WTC11 (cell line): ENCODE measurements at regions not wholly inside any gene's neighbourhood (a gene's known extent, or its start where the extent isn't known, plus 50 kb on each side); places are given as distances from the start of the nearest gene placed in this dataset.

Experiments used
- ATAC-seq: fragments of 200-7000 bp; cut with Tn5 transposase; 2 replicates; pipeline ENCODE4 v1.10.0; 2021; ENCODE audit warnings: mild to moderate bottlenecking, moderate library complexity
- CTCF ChIA-PET: fragments of 300-600 bp; sonication (Branson Sonifier 250); formaldehyde crosslinking; loops from one replicate; lab custom pipeline; 2021; ENCODE audit warnings: antibody characterized with exemption; lab: Charles Lee
- POLR2A ChIA-PET: fragments of 350-600 bp; sonication (Branson Sonifier 250); formaldehyde crosslinking; loops from one replicate; lab custom pipeline; 2021; ENCODE audit warnings: antibody characterized with exemption; lab: Charles Lee
- DNase-seq: peaks from one replicate; pipeline ENCODE4 v3.0.0; 2021; ENCODE audit warnings: low spot score
- H3K27ac Mint-ChIP-seq: 2 replicates; pipeline ENCODE4 v1.8.0; 2021; ENCODE audit warnings: mixed read lengths
- H3K27me3 Mint-ChIP-seq: 2 replicates; pipeline ENCODE4 v1.8.0; 2021; ENCODE audit warnings: low read depth, mild to moderate bottlenecking, moderate library complexity, mixed read lengths
- H3K36me3 Mint-ChIP-seq: 2 replicates; pipeline ENCODE4 v1.8.0; 2021; ENCODE audit warnings: mixed read lengths
- H3K4me1 Mint-ChIP-seq: 2 replicates; pipeline ENCODE4 v1.8.0; 2022; ENCODE audit warnings: mixed read lengths
- H3K4me3 Mint-ChIP-seq: 2 replicates; pipeline ENCODE4 v1.8.0; 2021; ENCODE audit warnings: mild to moderate bottlenecking, moderate library complexity, mixed read lengths
- H3K9me3 Mint-ChIP-seq: 2 replicates; pipeline ENCODE4 v1.8.0; 2021; ENCODE audit warnings: mixed read lengths
- ATF1 ChIP-seq: sonication (generic); formaldehyde crosslinking; IDR thresholded peaks from 2 replicates; pipeline ENCODE4 v1.8.1; 2023; ENCODE audit warnings: mild to moderate bottlenecking, moderate library complexity, missing genetic modification reagents
- ETV6 ChIP-seq: sonication (generic); formaldehyde crosslinking; IDR thresholded peaks from 2 replicates; pipeline ENCODE4 v1.8.1; 2022; ENCODE audit warnings: mild to moderate bottlenecking, missing genetic modification reagents
- FOXK1 ChIP-seq: sonication (generic); formaldehyde crosslinking; IDR thresholded peaks from 2 replicates; pipeline ENCODE4 v1.8.0; 2022; ENCODE audit warnings: mild to moderate bottlenecking, moderate library complexity, missing genetic modification reagents
- GTF2I ChIP-seq: fragments of 250-450 bp; sonication (Bioruptor Pico); conservative IDR thresholded peaks from 2 replicates; pipeline ENCODE4 v1.4.0; 2021; ENCODE audit warnings: mild to moderate bottlenecking
- HMGA2 ChIP-seq: fragments of 250-450 bp; sonication (Bioruptor Pico); IDR thresholded peaks from 2 replicates; pipeline ENCODE4 v1.4.0; 2021; ENCODE audit warnings: mild to moderate bottlenecking, moderate library complexity
- JAZF1 ChIP-seq: fragments of 250-450 bp; sonication (Bioruptor Pico); IDR thresholded peaks from 2 replicates; pipeline ENCODE4 v1.9.0; 2021; ENCODE audit warnings: moderate library complexity, mild to moderate bottlenecking, inconsistent platforms
- NFYB ChIP-seq: sonication (generic); formaldehyde crosslinking; conservative IDR thresholded peaks from 2 replicates; pipeline ENCODE4 v1.8.0; 2022; ENCODE audit warnings: low read depth, missing genetic modification reagents
- PREB ChIP-seq: sonication (generic); formaldehyde crosslinking; IDR thresholded peaks from 2 replicates; pipeline ENCODE4 v1.8.1; 2022; ENCODE audit warnings: mild to moderate bottlenecking, missing genetic modification reagents, moderate library complexity, borderline replicate concordance
- PRRX2 ChIP-seq: fragments of 250-450 bp; sonication (Bioruptor Pico); IDR thresholded peaks from 2 replicates; pipeline ENCODE4 v1.8.0; 2021; ENCODE audit warnings: mild to moderate bottlenecking
- RORB ChIP-seq: fragments of 250-450 bp; sonication (Bioruptor Pico); IDR thresholded peaks from 2 replicates; pipeline ENCODE4 v1.9.0; 2021; ENCODE audit warnings: mild to moderate bottlenecking
- SMAD3 ChIP-seq: sonication (generic); formaldehyde crosslinking; IDR thresholded peaks from 2 replicates; pipeline ENCODE4 v1.8.0; 2022; ENCODE audit warnings: missing genetic modification reagents, mild to moderate bottlenecking, borderline replicate concordance
- TEAD1 ChIP-seq: sonication (generic); formaldehyde crosslinking; IDR thresholded peaks from 2 replicates; pipeline ENCODE4 v1.8.0; 2022; ENCODE audit warnings: mild to moderate bottlenecking, missing genetic modification reagents
- TP53 ChIP-seq: sonication (generic); formaldehyde crosslinking; IDR thresholded peaks from 2 replicates; pipeline ENCODE4 v1.8.1; 2023; ENCODE audit warnings: mild to moderate bottlenecking, missing genetic modification reagents
- ZBTB21 ChIP-seq: sonication (generic); formaldehyde crosslinking; IDR thresholded peaks from 2 replicates; pipeline ENCODE4 v1.8.1; 2023; ENCODE audit warnings: mild to moderate bottlenecking, missing genetic modification reagents, borderline replicate concordance
- ZNF138 ChIP-seq: sonication (generic); formaldehyde crosslinking; conservative IDR thresholded peaks from 2 replicates; pipeline ENCODE4 v1.8.1; 2022; ENCODE audit warnings: mild to moderate bottlenecking, moderate library complexity, missing genetic modification reagents
- ZNF219 ChIP-seq: sonication (generic); formaldehyde crosslinking; IDR thresholded peaks from 2 replicates; pipeline ENCODE4 v1.8.0; 2023; ENCODE audit warnings: missing genetic modification reagents, mild to moderate bottlenecking, borderline replicate concordance
- ZNF232 ChIP-seq: sonication (generic); formaldehyde crosslinking; IDR thresholded peaks from 2 replicates; pipeline ENCODE4 v1.8.0; 2022; ENCODE audit warnings: mild to moderate bottlenecking, missing genetic modification reagents
- ZNF281 ChIP-seq: sonication (generic); formaldehyde crosslinking; IDR thresholded peaks from 2 replicates; pipeline ENCODE4 v1.8.0; 2023; ENCODE audit warnings: mild to moderate bottlenecking, missing genetic modification reagents
- ZNF423 ChIP-seq: fragments of 250-450 bp; sonication (Bioruptor Pico); IDR thresholded peaks from 2 replicates; pipeline ENCODE4 v2.1.2; 2022; ENCODE audit warnings: mild to moderate bottlenecking, moderate library complexity
- TF ChIP-seq, protein P1 (sequence below): sonication (generic); formaldehyde crosslinking; IDR thresholded peaks from 2 replicates; pipeline ENCODE4 v1.8.0; 2022; ENCODE audit warnings: mild to moderate bottlenecking, missing genetic modification reagents
- TF ChIP-seq, protein P2 (sequence below): fragments of 250-450 bp; sonication (Bioruptor Pico); IDR thresholded peaks from 2 replicates; pipeline ENCODE4 v1.8.0; 2021; ENCODE audit warnings: mild to moderate bottlenecking
- TF ChIP-seq, protein P3 (sequence below): fragments of 250-450 bp; sonication (Bioruptor Pico); conservative IDR thresholded peaks from 2 replicates; pipeline ENCODE4 v1.9.0; 2021; ENCODE audit warnings: mild to moderate bottlenecking

DNA sequence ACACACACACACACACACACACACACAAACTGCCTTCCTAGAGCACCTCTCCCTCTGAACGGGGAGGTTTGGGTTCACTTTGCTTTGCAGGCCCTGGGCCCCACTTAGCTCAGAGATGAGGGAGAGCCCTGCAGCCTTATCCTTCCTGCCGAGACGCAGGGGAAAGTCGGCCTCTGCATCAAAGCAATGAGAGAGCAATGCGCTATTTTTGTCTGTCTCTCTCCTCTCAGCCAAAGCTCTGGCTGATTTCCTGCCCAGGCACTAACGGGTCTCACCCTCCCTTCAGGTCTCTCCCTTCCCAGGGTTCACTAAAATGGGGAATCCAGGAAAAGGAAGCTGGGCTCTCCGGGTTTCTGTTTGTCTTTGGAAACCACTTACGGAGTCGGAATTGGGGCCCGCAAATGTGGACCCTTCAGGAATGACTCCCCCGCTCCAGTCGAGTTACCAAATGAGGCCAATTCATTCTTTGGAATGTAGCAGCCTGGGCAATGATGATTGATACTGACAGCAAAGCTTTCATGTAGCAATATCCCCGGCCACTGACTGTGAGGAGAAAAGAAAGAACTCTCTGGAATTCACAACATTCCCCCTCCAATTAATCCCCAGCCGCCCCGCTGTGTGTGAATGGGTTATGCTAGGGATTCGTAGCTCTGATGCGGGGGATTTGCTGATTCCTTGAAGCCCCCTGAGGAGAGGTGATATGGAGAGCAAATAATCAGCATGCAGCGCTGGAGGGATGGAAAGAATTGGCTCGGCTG is 61.5 kb upstream of the WLS start (continued):
- no peak for TF ChIP-seq HMGA2 (CRISPR knock-in tag)
- no peak for TF ChIP-seq GTF2I (CRISPR knock-in tag)
- TF ChIP-seq RORB (CRISPR knock-in tag) = no peak
- TF ChIP-seq, protein P1, sequence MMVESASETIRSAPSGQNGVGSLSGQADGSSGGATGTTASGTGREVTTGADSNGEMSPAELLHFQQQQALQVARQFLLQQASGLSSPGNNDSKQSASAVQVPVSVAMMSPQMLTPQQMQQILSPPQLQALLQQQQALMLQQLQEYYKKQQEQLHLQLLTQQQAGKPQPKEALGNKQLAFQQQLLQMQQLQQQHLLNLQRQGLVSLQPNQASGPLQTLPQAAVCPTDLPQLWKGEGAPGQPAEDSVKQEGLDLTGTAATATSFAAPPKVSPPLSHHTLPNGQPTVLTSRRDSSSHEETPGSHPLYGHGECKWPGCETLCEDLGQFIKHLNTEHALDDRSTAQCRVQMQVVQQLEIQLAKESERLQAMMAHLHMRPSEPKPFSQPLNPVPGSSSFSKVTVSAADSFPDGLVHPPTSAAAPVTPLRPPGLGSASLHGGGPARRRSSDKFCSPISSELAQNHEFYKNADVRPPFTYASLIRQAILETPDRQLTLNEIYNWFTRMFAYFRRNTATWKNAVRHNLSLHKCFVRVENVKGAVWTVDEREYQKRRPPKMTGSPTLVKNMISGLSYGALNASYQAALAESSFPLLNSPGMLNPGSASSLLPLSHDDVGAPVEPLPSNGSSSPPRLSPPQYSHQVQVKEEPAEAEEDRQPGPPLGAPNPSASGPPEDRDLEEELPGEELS = no peak
- no peak for TF ChIP-seq ZNF219 (CRISPR knock-in tag)
- TF ChIP-seq, protein P2, sequence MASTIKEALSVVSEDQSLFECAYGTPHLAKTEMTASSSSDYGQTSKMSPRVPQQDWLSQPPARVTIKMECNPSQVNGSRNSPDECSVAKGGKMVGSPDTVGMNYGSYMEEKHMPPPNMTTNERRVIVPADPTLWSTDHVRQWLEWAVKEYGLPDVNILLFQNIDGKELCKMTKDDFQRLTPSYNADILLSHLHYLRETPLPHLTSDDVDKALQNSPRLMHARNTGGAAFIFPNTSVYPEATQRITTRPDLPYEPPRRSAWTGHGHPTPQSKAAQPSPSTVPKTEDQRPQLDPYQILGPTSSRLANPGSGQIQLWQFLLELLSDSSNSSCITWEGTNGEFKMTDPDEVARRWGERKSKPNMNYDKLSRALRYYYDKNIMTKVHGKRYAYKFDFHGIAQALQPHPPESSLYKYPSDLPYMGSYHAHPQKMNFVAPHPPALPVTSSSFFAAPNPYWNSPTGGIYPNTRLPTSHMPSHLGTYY (CRISPR knock-in tag) = 0 out of 2 replicates have a peak, but pooled peaks have one; percentile 6
- TF ChIP-seq PREB (CRISPR knock-in tag) = no peak
- TF ChIP-seq ZNF423 (CRISPR knock-in tag) = peak; percentile 33; the same call in 1 of the 2 replicates
- no peak for TF ChIP-seq SMAD3 (CRISPR knock-in tag)
- TF ChIP-seq NFYB (CRISPR knock-in tag) = no peak
- TF ChIP-seq, protein P3, sequence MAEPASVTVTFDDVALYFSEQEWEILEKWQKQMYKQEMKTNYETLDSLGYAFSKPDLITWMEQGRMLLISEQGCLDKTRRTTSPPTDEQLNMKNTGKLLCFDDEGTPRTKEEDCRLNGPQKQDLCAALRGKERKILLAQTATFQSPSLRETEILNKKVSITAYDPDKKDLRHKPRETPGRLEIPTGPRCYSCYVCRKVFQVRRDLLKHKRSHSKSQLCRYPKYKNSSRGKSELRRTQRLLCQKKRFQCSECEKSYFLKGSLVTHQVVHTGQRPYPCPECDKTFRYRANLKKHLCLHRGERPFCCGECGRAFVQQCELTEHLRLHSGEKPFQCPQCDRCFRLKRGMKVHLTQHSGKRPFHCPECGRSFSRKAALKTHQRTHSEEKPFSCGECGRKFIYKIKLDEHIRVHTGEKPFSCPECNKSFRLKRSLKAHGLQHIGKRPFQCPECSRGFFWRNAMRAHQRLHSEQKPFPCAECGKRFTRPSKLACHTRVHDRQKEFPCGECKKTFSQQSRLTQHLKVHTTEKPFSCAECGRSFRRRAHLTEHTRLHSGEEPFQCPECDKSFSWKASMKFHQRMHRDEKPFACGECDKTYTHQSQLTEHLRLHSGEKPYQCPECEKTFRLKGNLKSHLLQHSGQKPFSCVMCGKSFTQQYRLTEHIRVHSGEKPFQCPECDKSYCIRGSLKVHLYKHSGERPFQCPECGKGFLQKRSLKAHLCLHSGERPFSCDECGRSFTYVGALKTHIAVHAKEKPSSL (CRISPR knock-in tag) = no peak
- 0 out of 2 replicates have a peak, but pooled peaks have one; percentile 1 for TF ChIP-seq FOXK1
- no peak for TF ChIP-seq ZNF138 (CRISPR knock-in tag)
- no peak for TF ChIP-seq JAZF1 (CRISPR knock-in tag)
- peak; percentile 50; the same call in 1 of the 2 replicates for TF ChIP-seq ETV6 (CRISPR knock-in tag)
- TF ChIP-seq, all 79 proteins: peak for 6

GRCh38 chr1:68293122-68293521 is 60.8 kb upstream of the WLS start:
- DNase-seq = peak; percentile 17
- ATAC-seq = peak; percentile 8
- Mint-ChIP-seq H3K4me1 (peaks cover 47% of the 10 kb centered on the region), H3K27ac (peak overlapping the region; percentile 81), H3K9me3 (no peaks in the 10 kb centered on the region), H3K27me3 (peaks cover 80% of the 10 kb centered on the region), H3K36me3 (no peaks in the 10 kb centered on the region), H3K4me3 (peak overlapping the region; percentile 63)
- TF ChIP-seq ZBTB21 (CRISPR knock-in tag) = no peak
- no peak for TF ChIP-seq PRRX2
- TF ChIP-seq ATF1 = no peak
- TF ChIP-seq TEAD1 (CRISPR knock-in tag) = no peak
- TF ChIP-seq ZNF281 (CRISPR knock-in tag) = no peak
- TF ChIP-seq TP53 (CRISPR knock-in tag) = no peak
- TF ChIP-seq ZNF232 = no peak
- TF ChIP-seq NFYB (CRISPR knock-in tag) = no peak
- TF ChIP-seq ETV6 (CRISPR knock-in tag) = no peak
- no peak for TF ChIP-seq HMGA2 (CRISPR knock-in tag)
- ChIA-PET POLR2A (no interaction called here), CTCF (interaction anchor here (1.1 to 2.4 kb wide), 3 partner anchors 15 to 61 kb away, joined by 3 to 11 read pairs (median 7); partner anchors contain the start of gene WLS)
